Sigmoid colon (tissue), 6 donors: ENCODE measurements at regions not wholly inside any gene's neighbourhood (a gene's known extent, or its start where the extent isn't known, plus 50 kb on each side); places are given as distances from the start of the nearest gene placed in this dataset.

ENCODE experiments used
- DNase-seq: peaks from one replicate; pipeline ENCODE4 v3.0.0-alpha.2; 2019
- H3K27ac ChIP-seq, 4 donors: fragments of 200-600 bp; sonication (generic); one replicate each; pipeline ENCODE4 v1.5.1; 2016 to 2019; ENCODE audit warnings: mild to moderate bottlenecking in 1 of 4
- H3K27me3 ChIP-seq, 3 donors: fragments of 200-600 bp; sonication (generic); one replicate each; pipeline ENCODE4 v1.5.1; 2019; ENCODE audit warnings: mild to moderate bottlenecking in 1 of 3
- H3K36me3 ChIP-seq, 4 donors: fragments of 200-600 bp; sonication (generic); one replicate each; pipeline ENCODE4 v1.5.1; 2016 to 2019
- H3K4me1 ChIP-seq, 4 donors: fragments of 200-600 bp; sonication (generic); one replicate each; pipeline ENCODE4 v1.5.1; 2017 to 2019
- H3K4me3 ChIP-seq, 4 donors: fragments of 200-600 bp; sonication (generic); one replicate each; pipeline ENCODE4 v1.5.1; 2017 to 2019; ENCODE audit warnings: mild to moderate bottlenecking in 2 of 4, moderate library complexity in 1 of 4
- H3K9me3 ChIP-seq, 4 donors: fragments of 200-600 bp in 3 of 4; sonication (generic) in 3 of 4; one replicate each; pipeline versions ENCODE4 v1.5.1 to v1.6.1; 2013 to 2019
- EP300 ChIP-seq, 4 donors: sonication (generic); formaldehyde crosslinking; IDR thresholded peaks; one replicate each; pipeline ENCODE4 v1.6.1; 2017; ENCODE audit warnings: antibody characterized with exemption in 4 of 4
- POLR2A ChIP-seq, 2 donors: fragments of 450-650 bp; IDR thresholded peaks; one replicate each; pipeline ENCODE4 v1.6.1; 2016; ENCODE audit warnings: antibody characterized with exemption in 2 of 2, mild to moderate bottlenecking in 2 of 2, moderate library complexity in 2 of 2
- POLR2AphosphoS5 ChIP-seq, 4 donors: sonication (generic); formaldehyde crosslinking; IDR thresholded peaks; one replicate each; pipeline ENCODE4 v1.6.1; 2017; ENCODE audit warnings: antibody characterized with exemption in 4 of 4
- WGBS, 2 donors: extraction: QIAGEN DNeasy Blood & Tissue Kit; methylation state at CpG; one replicate each; pipeline ENCODE4 v1.1.7; 2013; 5-methylcytosine and 5-hydroxymethylcytosine counted together
- intact Hi-C: fragments of 100-400 bp; cut with DNase I; formaldehyde crosslinking; loops from one replicate; pipeline ENCODE4 v1.15.1; 2023
- TF ChIP-seq, protein P1 (sequence below), 4 experiments: fragments of 450-650 bp in 3 of 4; fragments of 200-600 bp in 1 of 4; IDR thresholded peaks; one replicate each; pipeline ENCODE4 v1.5.1; 2016 to 2019; ENCODE audit warnings: antibody characterized with exemption in 4 of 4, mild to moderate bottlenecking in 3 of 4, moderate library complexity in 2 of 4
- donor health status: healthy with polysubstance abuse.
- donor health status: healthy.

DNA sequence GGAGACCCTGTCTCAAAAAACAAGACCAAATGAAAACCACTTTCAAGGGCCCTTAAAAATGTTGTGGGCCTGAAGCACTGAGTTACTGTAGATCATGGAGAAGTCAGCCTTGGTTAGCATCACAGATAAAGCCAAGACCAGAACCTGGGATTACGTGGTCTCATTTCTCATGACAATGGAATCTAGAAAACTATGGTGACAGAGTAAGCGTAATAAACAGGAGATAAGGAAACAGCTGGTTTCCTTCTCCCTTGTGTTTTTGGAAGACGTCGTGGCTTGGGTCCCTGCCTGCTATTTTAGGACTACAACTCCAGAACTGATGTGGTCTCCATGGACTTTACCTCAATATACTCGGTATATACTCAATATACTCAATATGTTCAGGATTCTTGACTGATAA, 180.7 kb upstream of the ZFHX3 start:
- 48 to 74% methylated on average over 5 of the region's 5 CpGs for WGBS, 2 donors

DNA sequence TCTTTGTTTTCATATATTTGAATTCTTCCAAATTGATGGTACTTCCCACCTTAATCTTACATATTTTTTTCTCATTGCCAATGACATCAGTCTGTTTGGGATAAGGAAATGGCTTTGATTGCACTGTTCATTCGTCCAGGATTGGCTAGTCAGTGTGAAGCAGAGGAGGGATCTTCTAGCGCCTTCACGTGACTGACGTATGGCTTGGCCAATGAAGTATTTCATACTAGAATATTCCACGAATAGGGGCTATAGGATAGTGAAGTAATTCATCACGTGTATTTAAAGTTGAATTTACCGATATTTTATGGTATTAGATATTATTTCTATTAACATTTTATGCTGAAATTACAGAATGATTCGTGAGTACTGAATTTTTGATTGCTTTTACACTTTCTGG, 178.7 kb upstream of the ZFHX3 start:
- H3K4me3 ChIP-seq = no peak overlapping the region
- no peak overlapping the region for H3K27ac ChIP-seq
- TF ChIP-seq EP300 (IDR thresholded peaks at IDR 0.05) (no peak), POLR2A (IDR thresholded peaks at IDR 0.05) (no peak), POLR2AphosphoS5 (IDR thresholded peaks at IDR 0.05) (no peak)
- TF ChIP-seq, protein P1, sequence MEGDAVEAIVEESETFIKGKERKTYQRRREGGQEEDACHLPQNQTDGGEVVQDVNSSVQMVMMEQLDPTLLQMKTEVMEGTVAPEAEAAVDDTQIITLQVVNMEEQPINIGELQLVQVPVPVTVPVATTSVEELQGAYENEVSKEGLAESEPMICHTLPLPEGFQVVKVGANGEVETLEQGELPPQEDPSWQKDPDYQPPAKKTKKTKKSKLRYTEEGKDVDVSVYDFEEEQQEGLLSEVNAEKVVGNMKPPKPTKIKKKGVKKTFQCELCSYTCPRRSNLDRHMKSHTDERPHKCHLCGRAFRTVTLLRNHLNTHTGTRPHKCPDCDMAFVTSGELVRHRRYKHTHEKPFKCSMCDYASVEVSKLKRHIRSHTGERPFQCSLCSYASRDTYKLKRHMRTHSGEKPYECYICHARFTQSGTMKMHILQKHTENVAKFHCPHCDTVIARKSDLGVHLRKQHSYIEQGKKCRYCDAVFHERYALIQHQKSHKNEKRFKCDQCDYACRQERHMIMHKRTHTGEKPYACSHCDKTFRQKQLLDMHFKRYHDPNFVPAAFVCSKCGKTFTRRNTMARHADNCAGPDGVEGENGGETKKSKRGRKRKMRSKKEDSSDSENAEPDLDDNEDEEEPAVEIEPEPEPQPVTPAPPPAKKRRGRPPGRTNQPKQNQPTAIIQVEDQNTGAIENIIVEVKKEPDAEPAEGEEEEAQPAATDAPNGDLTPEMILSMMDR (IDR thresholded peaks at IDR 0.05) = no peak
- intact Hi-C loops = no loop called here
- H3K27me3 ChIP-seq = no peaks in the 10 kb centered on the region
- H3K36me3 ChIP-seq = no peaks in the 10 kb centered on the region
- no peak for DNase-seq
- H3K9me3 ChIP-seq = no peaks in the 10 kb centered on the region
- H3K4me1 ChIP-seq = no peaks in the 10 kb centered on the region
- 92% methylated on average over 8 of the region's 8 CpGs for WGBS, 2 donors

More for the DNA sequence above, 180.7 kb upstream of the ZFHX3 start:
- DNase-seq = peak; percentile 68
- H3K4me3 ChIP-seq = no peak overlapping the region
- peak overlapping the region in 2 of 4 donors; percentile 6 to 48 for H3K27ac ChIP-seq
- TF ChIP-seq POLR2AphosphoS5 (IDR thresholded peaks at IDR 0.05) = peak in 3 of 4 donors; percentile 28 to 45 (median 38)
- no peak for TF ChIP-seq POLR2A (IDR thresholded peaks at IDR 0.05)
- H3K9me3 ChIP-seq = no peaks in the 10 kb centered on the region
- no peaks in the 10 kb centered on the region for H3K36me3 ChIP-seq
- H3K4me1 ChIP-seq = peaks cover 0 to 16% (median 13%) of the 10 kb centered on the region in 4 donors
- intact Hi-C loops = no loop called here
- no peaks in the 10 kb centered on the region for H3K27me3 ChIP-seq

DNA sequence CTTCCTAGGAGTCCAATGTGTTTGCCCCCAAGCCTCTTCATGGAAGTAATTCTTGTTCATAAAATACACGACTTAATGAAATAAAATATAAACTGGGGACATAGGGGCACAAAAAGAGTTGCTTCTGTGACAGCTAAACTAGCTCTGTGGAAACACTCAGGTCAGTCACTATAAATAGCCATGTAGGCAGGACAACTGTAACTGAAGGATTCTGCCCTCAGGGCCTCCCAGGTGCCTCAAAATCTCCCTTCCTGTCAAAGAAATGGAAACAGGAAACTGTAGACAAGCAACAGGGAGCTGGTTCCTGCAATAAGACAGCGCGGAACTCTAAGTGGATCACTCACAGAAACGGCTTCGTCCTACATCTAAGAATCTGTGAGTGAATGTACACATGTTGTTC, 178.1 kb upstream of the ZFHX3 start:
- TF ChIP-seq POLR2A (IDR thresholded peaks at IDR 0.05) (no peak), POLR2AphosphoS5 (IDR thresholded peaks at IDR 0.05) (no peak), EP300 (IDR thresholded peaks at IDR 0.05) (no peak)
- TF ChIP-seq, protein P1 (IDR thresholded peaks at IDR 0.05) = no peak
- no peak for DNase-seq
- no peak overlapping the region for H3K4me3 ChIP-seq
- no peak overlapping the region for H3K27ac ChIP-seq
- intact Hi-C loops = no loop called here
- no peaks in the 10 kb centered on the region for H3K9me3 ChIP-seq
- WGBS, 2 donors = 91 to 97% methylated on average over 5 of the region's 5 CpGs
- H3K27me3 ChIP-seq = no peaks in the 10 kb centered on the region
- H3K4me1 ChIP-seq = no peaks in the 10 kb centered on the region
- H3K36me3 ChIP-seq = no peaks in the 10 kb centered on the region

DNA sequence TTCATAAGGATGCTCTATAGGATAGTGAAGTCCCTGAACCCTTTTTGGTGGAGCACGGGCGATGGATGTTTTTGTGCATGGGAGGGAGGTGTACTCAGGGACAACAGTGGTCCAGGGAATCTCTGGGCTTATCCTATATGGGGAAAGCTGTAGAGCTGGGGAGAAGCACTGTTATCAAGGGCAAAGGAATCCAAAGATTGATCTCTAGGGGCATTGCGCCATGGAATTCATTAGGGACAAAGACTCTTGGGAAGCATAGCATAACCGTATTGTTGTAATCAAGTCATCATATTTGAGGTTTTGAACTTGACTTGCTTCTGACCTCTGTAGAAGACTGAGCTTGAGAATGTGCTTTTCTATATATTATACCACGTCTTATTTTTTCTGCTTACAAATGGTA, 172.9 kb upstream of the ZFHX3 start:
- 94 to 97% methylated on average over 5 of the region's 5 CpGs for WGBS, 2 donors
- DNase-seq = no peak
- Histone ChIP-seq H3K9me3 (no peaks in the 10 kb centered on the region), H3K27me3 (no peaks in the 10 kb centered on the region), H3K4me3 (no peak overlapping the region), H3K4me1 (no peaks in the 10 kb centered on the region), H3K36me3 (no peaks in the 10 kb centered on the region), H3K27ac (no peak overlapping the region)
- intact Hi-C loops = no loop called here
- TF ChIP-seq, protein P1 (IDR thresholded peaks at IDR 0.05) = no peak
- no peak for TF ChIP-seq POLR2A (IDR thresholded peaks at IDR 0.05)
- TF ChIP-seq EP300 (IDR thresholded peaks at IDR 0.05) = no peak
- TF ChIP-seq POLR2AphosphoS5 (IDR thresholded peaks at IDR 0.05) = no peak

DNA sequence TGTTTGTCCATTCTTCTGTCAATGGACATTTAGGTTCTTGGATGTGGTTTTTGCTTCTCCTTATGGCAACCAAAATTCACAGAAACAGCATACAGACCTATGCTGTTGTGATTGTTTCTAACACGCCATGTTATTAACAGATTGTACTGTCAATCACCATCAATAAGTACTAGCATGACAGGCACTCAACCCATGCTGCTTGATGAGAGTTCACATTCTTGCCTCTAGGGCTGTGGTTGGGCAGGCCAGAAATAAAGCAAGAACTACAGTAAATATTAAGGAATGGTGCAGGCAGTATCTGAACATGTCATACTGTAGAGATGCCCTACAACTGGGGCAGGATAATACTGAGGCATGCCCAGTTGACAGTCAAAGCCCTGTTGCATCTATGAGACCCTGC, 171.2 kb upstream of the ZFHX3 start:
- intact Hi-C loops = no loop called here
- TF ChIP-seq, protein P1 (IDR thresholded peaks at IDR 0.05) = no peak
- TF ChIP-seq POLR2A (IDR thresholded peaks at IDR 0.05) = no peak
- TF ChIP-seq POLR2AphosphoS5 (IDR thresholded peaks at IDR 0.05) = no peak
- TF ChIP-seq EP300 (IDR thresholded peaks at IDR 0.05) = no peak
- no peak for DNase-seq
- WGBS, 2 donors = 96 to 100% methylated on average over 1 of the region's 1 CpG
- no peak overlapping the region for H3K27ac ChIP-seq
- H3K27me3 ChIP-seq = no peaks in the 10 kb centered on the region
- H3K36me3 ChIP-seq = no peaks in the 10 kb centered on the region
- no peak overlapping the region for H3K4me3 ChIP-seq
- H3K4me1 ChIP-seq = no peaks in the 10 kb centered on the region
- no peaks in the 10 kb centered on the region for H3K9me3 ChIP-seq
